ENCODE measurements at regions not wholly inside any gene's neighbourhood (a gene's known extent, or its start where the extent isn't known, plus 50 kb on each side); places are given as distances from the start of the nearest gene placed in this dataset.
A peak's percentile ranks its signal among the peaks of the same experiment; 100 is the strongest.

DNA sequence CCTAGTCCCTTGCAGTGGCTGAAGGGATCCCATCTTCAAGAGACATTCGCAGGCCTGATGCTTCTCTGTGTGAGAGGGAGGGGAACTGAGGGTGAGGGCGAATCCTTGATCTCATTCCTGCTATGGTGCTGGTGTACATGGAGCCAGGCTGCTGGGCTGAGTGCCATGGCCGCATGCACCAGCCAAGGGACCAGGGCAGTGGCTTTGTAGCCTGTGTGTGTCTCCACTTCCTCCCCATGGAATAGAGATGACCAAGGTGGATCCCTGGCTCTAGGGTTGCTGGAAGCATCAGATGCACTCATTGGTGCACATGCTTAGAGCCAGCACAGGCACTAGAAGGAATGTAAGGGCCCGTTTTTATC is 195.0 kb downstream of the FOXL1 start:
- Histone ChIP-seq H3K4ac (ENCODE audit: low read depth, low read length) (no peak overlapping the region), H3K4me2 (ENCODE audit: low read length) (no peak overlapping the region), H3K36me3 (ENCODE audit: control insufficient read depth, insufficient read depth, low read length) (no peaks in the 10 kb centered on the region), H3K27ac (ENCODE audit: low read depth, low read length) (no peak overlapping the region), H3K4me1 (ENCODE audit: control insufficient read depth, low read depth, low read length) (peaks cover 5% of the 10 kb centered on the region), H2BK120ac (ENCODE audit: low read depth, low read length) (no peak overlapping the region), H3K9ac (ENCODE audit: low read length) (no peak overlapping the region), H2AK5ac (ENCODE audit: low read length) (no peak overlapping the region), H3K18ac (ENCODE audit: low read length) (no peak overlapping the region), H4K5ac (ENCODE audit: low read length) (no peak overlapping the region), H2BK15ac (replicated peaks; ENCODE audit: low read depth) (no peak overlapping the region), H3K79me1 (ENCODE audit: low read length) (no peaks in the 10 kb centered on the region), H3K23ac (ENCODE audit: low read length) (no peak overlapping the region), H3K4me3 (ENCODE audit: low read length) (no peak overlapping the region), H3K27me3 (ENCODE audit: insufficient read depth, low read length, poor library complexity) (no peaks in the 10 kb centered on the region), H2BK5ac (ENCODE audit: low read length) (no peak overlapping the region), H3K56ac (ENCODE audit: low read length) (no peak overlapping the region), H4K8ac (ENCODE audit: low read depth, low read length) (no peak overlapping the region), H3K79me2 (ENCODE audit: control insufficient read depth, insufficient read depth, low read length) (no peaks in the 10 kb centered on the region)
- DNase-seq = no peak
- WGBS (ENCODE audit: extremely low coverage, insufficient coverage, low lambda C conversion rate) = no CpG with 5 or more reads among the region's 4 CpGs

GRCh38 chr16:86774931-86775330 is 196.6 kb downstream of the FOXL1 start:
- Histone ChIP-seq H2BK15ac (replicated peaks; ENCODE audit: low read depth) (no peak overlapping the region), H3K4me1 (ENCODE audit: control insufficient read depth, low read depth, low read length) (peaks cover 5% of the 10 kb centered on the region), H3K36me3 (ENCODE audit: control insufficient read depth, insufficient read depth, low read length) (no peaks in the 10 kb centered on the region), H3K18ac (ENCODE audit: low read length) (no peak overlapping the region), H4K5ac (ENCODE audit: low read length) (no peak overlapping the region), H2BK5ac (ENCODE audit: low read length) (no peak overlapping the region), H3K9ac (ENCODE audit: low read length) (no peak overlapping the region), H3K4ac (ENCODE audit: low read depth, low read length) (no peak overlapping the region), H2AK5ac (ENCODE audit: low read length) (no peak overlapping the region), H3K4me2 (ENCODE audit: low read length) (no peak overlapping the region), H3K27ac (ENCODE audit: low read depth, low read length) (no peak overlapping the region), H3K4me3 (ENCODE audit: low read length) (no peak overlapping the region), H3K23ac (ENCODE audit: low read length) (no peak overlapping the region), H3K56ac (ENCODE audit: low read length) (no peak overlapping the region), H4K8ac (ENCODE audit: low read depth, low read length) (no peak overlapping the region), H3K79me2 (ENCODE audit: control insufficient read depth, insufficient read depth, low read length) (no peaks in the 10 kb centered on the region), H3K27me3 (ENCODE audit: insufficient read depth, low read length, poor library complexity) (no peaks in the 10 kb centered on the region), H2BK120ac (ENCODE audit: low read depth, low read length) (no peak overlapping the region), H3K79me1 (ENCODE audit: low read length) (no peaks in the 10 kb centered on the region)
- WGBS (ENCODE audit: extremely low coverage, insufficient coverage, low lambda C conversion rate) = no CpG with 5 or more reads among the region's 12 CpGs
- DNase-seq = no peak

- Histone ChIP-seq H3K36me3 (ENCODE audit: control insufficient read depth, insufficient read depth, low read length) (no peaks in the 10 kb centered on the region), H4K8ac (ENCODE audit: low read depth, low read length) (no peak overlapping the region), H3K18ac (ENCODE audit: low read length) (no peak overlapping the region), H4K5ac (ENCODE audit: low read length) (no peak overlapping the region), H3K27ac (ENCODE audit: low read depth, low read length) (no peak overlapping the region), H2BK5ac (ENCODE audit: low read length) (no peak overlapping the region), H3K4me1 (ENCODE audit: control insufficient read depth, low read depth, low read length) (peaks cover 5% of the 10 kb centered on the region), H2BK15ac (replicated peaks; ENCODE audit: low read depth) (no peak overlapping the region), H3K4me3 (ENCODE audit: low read length) (no peak overlapping the region), H3K79me2 (ENCODE audit: control insufficient read depth, insufficient read depth, low read length) (no peaks in the 10 kb centered on the region), H3K4me2 (ENCODE audit: low read length) (no peak overlapping the region), H2BK120ac (ENCODE audit: low read depth, low read length) (no peak overlapping the region), H3K79me1 (ENCODE audit: low read length) (no peaks in the 10 kb centered on the region), H3K23ac (ENCODE audit: low read length) (no peak overlapping the region), H3K27me3 (ENCODE audit: insufficient read depth, low read length, poor library complexity) (no peaks in the 10 kb centered on the region), H3K4ac (ENCODE audit: low read depth, low read length) (no peak overlapping the region), H3K56ac (ENCODE audit: low read length) (no peak overlapping the region), H2AK5ac (ENCODE audit: low read length) (no peak overlapping the region), H3K9ac (ENCODE audit: low read length) (no peak overlapping the region)
- WGBS (ENCODE audit: extremely low coverage, insufficient coverage, low lambda C conversion rate) = no CpG with 5 or more reads among the region's 14 CpGs
- peak; percentile 44 for DNase-seq
Observed at GRCh38 chr16:86775511-86775921, 197.2 kb downstream of the FOXL1 start.

DNA sequence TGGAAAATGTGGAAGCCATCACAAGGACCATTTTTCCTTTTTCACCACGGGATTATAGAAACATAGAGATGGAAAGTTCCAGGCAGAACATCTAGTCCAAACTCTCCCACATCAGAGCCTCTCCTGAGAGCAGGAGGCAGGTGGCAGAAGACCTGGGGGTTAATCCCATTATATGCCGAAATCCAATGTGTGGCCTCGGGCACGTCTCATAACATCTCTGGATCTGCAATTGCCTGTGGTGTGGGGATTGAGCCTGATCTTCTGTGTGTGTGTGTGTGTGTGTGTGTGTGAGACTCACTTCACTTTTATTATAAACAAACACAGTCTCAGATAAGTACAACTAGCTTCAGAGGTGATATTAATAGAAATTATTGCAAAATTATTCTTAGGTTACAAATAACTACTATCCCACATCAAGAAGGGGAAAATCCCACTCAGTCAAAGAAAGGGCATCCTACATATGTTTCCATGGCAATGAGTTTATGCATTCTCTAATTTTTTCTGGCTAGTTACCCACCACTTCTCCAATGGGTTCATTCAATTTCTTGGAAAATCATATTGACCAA is 199.1 kb downstream of the FOXL1 start:
- peaks cover 5% of the 10 kb centered on the region for H3K4me1 ChIP-seq (ENCODE audit: control insufficient read depth, low read depth, low read length)
- no peak overlapping the region for H2BK5ac ChIP-seq (ENCODE audit: low read length)
- H3K56ac ChIP-seq (ENCODE audit: low read length) = no peak overlapping the region
- no peak overlapping the region for H2AK5ac ChIP-seq (ENCODE audit: low read length)
- H3K27me3 ChIP-seq (ENCODE audit: insufficient read depth, low read length, poor library complexity) = no peaks in the 10 kb centered on the region
- no peaks in the 10 kb centered on the region for H3K36me3 ChIP-seq (ENCODE audit: control insufficient read depth, insufficient read depth, low read length)
- H4K8ac ChIP-seq (ENCODE audit: low read depth, low read length) = no peak overlapping the region
- H3K4me2 ChIP-seq (ENCODE audit: low read length) = no peak overlapping the region
- H3K18ac ChIP-seq (ENCODE audit: low read length) = no peak overlapping the region
- H3K27ac ChIP-seq (ENCODE audit: low read depth, low read length) = no peak overlapping the region
- H3K4ac ChIP-seq (ENCODE audit: low read depth, low read length) = no peak overlapping the region
- WGBS (ENCODE audit: extremely low coverage, insufficient coverage, low lambda C conversion rate) = no CpG with 5 or more reads among the region's 4 CpGs
- H3K23ac ChIP-seq (ENCODE audit: low read length) = no peak overlapping the region
- H3K9ac ChIP-seq (ENCODE audit: low read length) = no peak overlapping the region
- DNase-seq = no peak
- no peak overlapping the region for H3K4me3 ChIP-seq (ENCODE audit: low read length)
- no peaks in the 10 kb centered on the region for H3K79me2 ChIP-seq (ENCODE audit: control insufficient read depth, insufficient read depth, low read length)
- no peak overlapping the region for H2BK15ac ChIP-seq (replicated peaks; ENCODE audit: low read depth)
- H4K5ac ChIP-seq (ENCODE audit: low read length) = no peak overlapping the region
- H2BK120ac ChIP-seq (ENCODE audit: low read depth, low read length) = no peak overlapping the region
- no peaks in the 10 kb centered on the region for H3K79me1 ChIP-seq (ENCODE audit: low read length)

- H3K4me1 ChIP-seq (ENCODE audit: control insufficient read depth, low read depth, low read length) = peaks cover 3% of the 10 kb centered on the region
- no peak overlapping the region for H2BK15ac ChIP-seq (replicated peaks; ENCODE audit: low read depth)
- H3K23ac ChIP-seq (ENCODE audit: low read length) = no peak overlapping the region
- no peak overlapping the region for H3K4ac ChIP-seq (ENCODE audit: low read depth, low read length)
- H4K8ac ChIP-seq (ENCODE audit: low read depth, low read length) = no peak overlapping the region
- H3K4me3 ChIP-seq (ENCODE audit: low read length) = no peak overlapping the region
- WGBS (ENCODE audit: extremely low coverage, insufficient coverage, low lambda C conversion rate) = no CpG with 5 or more reads among the region's 13 CpGs
- H3K56ac ChIP-seq (ENCODE audit: low read length) = no peak overlapping the region
- H2BK120ac ChIP-seq (ENCODE audit: low read depth, low read length) = no peak overlapping the region
- H3K79me2 ChIP-seq (ENCODE audit: control insufficient read depth, insufficient read depth, low read length) = no peaks in the 10 kb centered on the region
- no peak overlapping the region for H4K5ac ChIP-seq (ENCODE audit: low read length)
- no peak for DNase-seq
- no peak overlapping the region for H2BK5ac ChIP-seq (ENCODE audit: low read length)
- H3K36me3 ChIP-seq (ENCODE audit: control insufficient read depth, insufficient read depth, low read length) = no peaks in the 10 kb centered on the region
- no peak overlapping the region for H3K4me2 ChIP-seq (ENCODE audit: low read length)
- H3K27ac ChIP-seq (ENCODE audit: low read depth, low read length) = no peak overlapping the region
- H3K18ac ChIP-seq (ENCODE audit: low read length) = no peak overlapping the region
- H3K9ac ChIP-seq (ENCODE audit: low read length) = no peak overlapping the region
- H3K79me1 ChIP-seq (ENCODE audit: low read length) = no peaks in the 10 kb centered on the region
- H3K27me3 ChIP-seq (ENCODE audit: insufficient read depth, low read length, poor library complexity) = no peaks in the 10 kb centered on the region
- H2AK5ac ChIP-seq (ENCODE audit: low read length) = no peak overlapping the region
Observed at GRCh38 chr16:86778108-86778745, 199.9 kb downstream of the FOXL1 start.

- Histone ChIP-seq H3K27ac (ENCODE audit: low read depth, low read length) (no peak overlapping the region), H3K79me2 (ENCODE audit: control insufficient read depth, insufficient read depth, low read length) (no peaks in the 10 kb centered on the region), H3K56ac (ENCODE audit: low read length) (no peak overlapping the region), H3K9ac (ENCODE audit: low read length) (no peak overlapping the region), H3K79me1 (ENCODE audit: low read length) (no peaks in the 10 kb centered on the region), H4K5ac (ENCODE audit: low read length) (no peak overlapping the region), H3K18ac (ENCODE audit: low read length) (no peak overlapping the region), H3K36me3 (ENCODE audit: control insufficient read depth, insufficient read depth, low read length) (no peaks in the 10 kb centered on the region), H3K4me2 (ENCODE audit: low read length) (no peak overlapping the region), H4K8ac (ENCODE audit: low read depth, low read length) (no peak overlapping the region), H2BK120ac (ENCODE audit: low read depth, low read length) (no peak overlapping the region), H3K4ac (ENCODE audit: low read depth, low read length) (no peak overlapping the region), H2AK5ac (ENCODE audit: low read length) (no peak overlapping the region), H3K23ac (ENCODE audit: low read length) (no peak overlapping the region), H3K27me3 (ENCODE audit: insufficient read depth, low read length, poor library complexity) (no peaks in the 10 kb centered on the region), H3K4me1 (ENCODE audit: control insufficient read depth, low read depth, low read length) (no peaks in the 10 kb centered on the region), H2BK15ac (replicated peaks; ENCODE audit: low read depth) (no peak overlapping the region), H2BK5ac (ENCODE audit: low read length) (no peak overlapping the region), H3K4me3 (ENCODE audit: low read length) (no peak overlapping the region)
- WGBS (ENCODE audit: extremely low coverage, insufficient coverage, low lambda C conversion rate) = 100% methylated on average over 1 of the region's 9 CpGs
- no peak for DNase-seq
Observed at GRCh38 chr16:86778978-86779377, 200.6 kb downstream of the FOXL1 start.
